SK-N-SH (cell line): ENCODE measurements at regions not wholly inside any gene's neighbourhood (a gene's known extent, or its start where the extent isn't known, plus 50 kb on each side); places are given as distances from the start of the nearest gene placed in this dataset.

ENCODE experiments used
- MAX ChIP-seq: IDR thresholded peaks from 2 replicates; pipeline ENCODE4 v1.4.0; 2012; ENCODE audit warnings: low read depth
- RCOR1 ChIP-seq: fragments of 150-350 bp; IDR thresholded peaks from 2 replicates; pipeline ENCODE4 v1.6.1; 2017; ENCODE audit warnings: antibody characterized with exemption, low read length

- no peak for TF ChIP-seq MAX
- TF ChIP-seq RCOR1, result no peak
Measured at GRCh38 chr16:76777721-76778465, 413.1 kb upstream of the MON1B start.
